Left lung (tissue), 4 donors: ENCODE measurements at regions not wholly inside any gene's neighbourhood (a gene's known extent, or its start where the extent isn't known, plus 50 kb on each side); places are given as distances from the start of the nearest gene placed in this dataset.

Source experiments
- ATAC-seq: fragments of 200-7000 bp; cut with Tn5 transposase; one replicate; pipeline ENCODE4 v1.9.1; 2020; ENCODE audit warnings: moderate library complexity
- DNase-seq, 4 donors: peaks; one replicate each; pipeline ENCODE4 v3.0.0-alpha.2; 2013 to 2020
- H3K27ac ChIP-seq, 2 donors: fragments of 200-600 bp; sonication (generic) in 1 of 2; one replicate each; pipeline versions ENCODE4 v1.5.0 to v1.8.0; 2020 to 2021
- H3K27me3 ChIP-seq, 2 donors: fragments of 200-600 bp; sonication (generic) in 1 of 2; one replicate each; pipeline versions ENCODE4 v1.5.0 to v1.8.0; 2020 to 2021
- H3K36me3 ChIP-seq, 2 donors: fragments of 200-600 bp; sonication (generic) in 1 of 2; one replicate each; pipeline versions ENCODE4 v1.5.0 to v1.8.0; 2020 to 2021
- H3K4me1 ChIP-seq, 2 donors: fragments of 200-600 bp; one replicate each; pipeline ENCODE4 v1.8.0; 2021
- H3K4me3 ChIP-seq, 2 donors: fragments of 200-600 bp; sonication (generic) in 1 of 2; one replicate each; pipeline versions ENCODE4 v1.5.0 to v1.8.0; 2020 to 2021; ENCODE audit warnings: mild to moderate bottlenecking in 1 of 2
- H3K9me3 ChIP-seq, 2 donors: fragments of 200-600 bp; sonication (generic) in 1 of 2; one replicate each; pipeline versions ENCODE4 v1.5.0 to v1.8.0; 2020 to 2021
- intact Hi-C, 2 donors: fragments of 100-400 bp; cut with DNase I; formaldehyde crosslinking; loops; one replicate each; pipeline versions ENCODE4 v1.11.2 to v1.14.2; 2022
- TF ChIP-seq, protein P1 (sequence below), 2 donors: fragments of 200-600 bp; sonication (generic) in 1 of 2; IDR thresholded peaks; one replicate each; pipeline versions ENCODE4 v1.5.0 to v1.8.0; 2021; ENCODE audit warnings: antibody characterized with exemption in 2 of 2
- donor health status: DM: no; HTN: yes; CAD: no.
- donor health status: DM: no; HTN: no; CAD: no.

DNA sequence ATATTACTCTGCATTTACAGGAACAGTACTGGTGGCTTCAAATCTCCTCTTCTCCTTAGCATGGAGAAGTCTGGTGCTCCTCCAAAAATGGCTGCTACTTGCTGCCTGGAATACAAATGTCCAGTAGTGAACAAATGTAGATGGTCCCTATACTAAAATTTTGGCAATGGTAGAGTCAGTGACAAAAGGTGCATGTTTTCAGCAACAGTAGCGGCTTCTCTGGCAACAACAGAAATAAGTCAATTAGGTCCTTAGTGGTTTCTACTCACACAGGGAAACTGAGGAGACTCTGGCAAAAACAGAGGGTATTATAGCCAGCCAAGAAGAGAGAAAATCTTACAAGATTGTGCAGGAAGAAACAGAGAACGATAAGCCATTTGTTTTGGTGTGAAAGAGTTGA is 1368.4 kb upstream of the ADGRL3 start:
- Histone ChIP-seq H3K36me3 (no peaks in the 10 kb centered on the region), H3K4me1 (no peaks in the 10 kb centered on the region), H3K4me3 (no peak overlapping the region), H3K27me3 (no peaks in the 10 kb centered on the region), H3K9me3 (no peaks in the 10 kb centered on the region), H3K27ac (no peak overlapping the region)
- DNase-seq (no peak), ATAC-seq (no peak)
- TF ChIP-seq, protein P1, sequence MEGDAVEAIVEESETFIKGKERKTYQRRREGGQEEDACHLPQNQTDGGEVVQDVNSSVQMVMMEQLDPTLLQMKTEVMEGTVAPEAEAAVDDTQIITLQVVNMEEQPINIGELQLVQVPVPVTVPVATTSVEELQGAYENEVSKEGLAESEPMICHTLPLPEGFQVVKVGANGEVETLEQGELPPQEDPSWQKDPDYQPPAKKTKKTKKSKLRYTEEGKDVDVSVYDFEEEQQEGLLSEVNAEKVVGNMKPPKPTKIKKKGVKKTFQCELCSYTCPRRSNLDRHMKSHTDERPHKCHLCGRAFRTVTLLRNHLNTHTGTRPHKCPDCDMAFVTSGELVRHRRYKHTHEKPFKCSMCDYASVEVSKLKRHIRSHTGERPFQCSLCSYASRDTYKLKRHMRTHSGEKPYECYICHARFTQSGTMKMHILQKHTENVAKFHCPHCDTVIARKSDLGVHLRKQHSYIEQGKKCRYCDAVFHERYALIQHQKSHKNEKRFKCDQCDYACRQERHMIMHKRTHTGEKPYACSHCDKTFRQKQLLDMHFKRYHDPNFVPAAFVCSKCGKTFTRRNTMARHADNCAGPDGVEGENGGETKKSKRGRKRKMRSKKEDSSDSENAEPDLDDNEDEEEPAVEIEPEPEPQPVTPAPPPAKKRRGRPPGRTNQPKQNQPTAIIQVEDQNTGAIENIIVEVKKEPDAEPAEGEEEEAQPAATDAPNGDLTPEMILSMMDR (IDR thresholded peaks at IDR 0.05), result no peak
- intact Hi-C loops, result no loop called here

DNA sequence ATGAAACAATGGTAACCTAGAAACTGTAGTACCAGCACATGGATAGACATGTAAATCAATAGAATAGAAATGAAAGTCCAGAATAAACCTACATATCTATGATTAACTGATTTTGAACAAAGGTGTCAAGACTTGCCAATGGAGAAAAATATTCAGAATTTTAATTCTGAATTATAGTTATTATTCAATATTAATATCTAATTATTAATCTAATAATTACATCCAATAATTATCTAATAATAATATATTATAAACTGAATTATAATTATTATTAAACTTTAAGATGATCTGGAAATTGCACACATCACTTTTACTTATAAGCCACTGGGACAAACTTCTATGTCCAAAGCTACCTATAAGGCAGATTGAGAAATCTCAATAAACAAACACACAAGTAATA is 1365.2 kb upstream of the ADGRL3 start:
- no peak overlapping the region for H3K4me3 ChIP-seq

DNA sequence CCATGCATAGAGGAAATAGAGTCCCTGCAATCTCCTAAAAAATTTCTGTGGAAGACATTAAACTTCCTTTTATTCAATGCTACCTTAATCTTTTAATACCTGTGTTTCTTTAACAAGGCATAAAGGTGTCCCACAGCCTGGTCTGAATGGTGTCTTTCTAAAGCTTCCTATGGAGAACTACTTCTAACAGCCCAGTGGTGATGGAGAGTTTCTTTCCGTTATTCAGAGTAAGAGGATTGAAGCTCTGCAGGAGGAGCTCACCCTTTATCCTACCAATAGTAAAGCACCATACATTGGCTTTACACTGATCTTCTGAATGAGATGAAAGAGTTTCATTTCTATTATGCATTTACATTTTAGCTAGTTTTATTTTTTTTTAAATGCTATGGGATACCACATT is 1362.4 kb upstream of the ADGRL3 start:
- Histone ChIP-seq H3K36me3 (no peaks in the 10 kb centered on the region), H3K27ac (no peak overlapping the region), H3K4me1 (no peaks in the 10 kb centered on the region), H3K27me3 (no peaks in the 10 kb centered on the region), H3K9me3 (no peaks in the 10 kb centered on the region), H3K4me3 (no peak overlapping the region)
- TF ChIP-seq, protein P1 (IDR thresholded peaks at IDR 0.05), result no peak
- DNase-seq (no peak), ATAC-seq (no peak)
- intact Hi-C loops, result no loop called here

More for the DNA sequence above, 1365.2 kb upstream of the ADGRL3 start:
- no peaks in the 10 kb centered on the region for H3K36me3 ChIP-seq
- H3K4me1 ChIP-seq, result no peaks in the 10 kb centered on the region
- intact Hi-C loops, result no loop called here
- ATAC-seq (no peak), DNase-seq (no peak)
- H3K27me3 ChIP-seq, result no peaks in the 10 kb centered on the region
- no peaks in the 10 kb centered on the region for H3K9me3 ChIP-seq
- H3K27ac ChIP-seq, result no peak overlapping the region
- TF ChIP-seq, protein P1 (IDR thresholded peaks at IDR 0.05), result no peak

DNA sequence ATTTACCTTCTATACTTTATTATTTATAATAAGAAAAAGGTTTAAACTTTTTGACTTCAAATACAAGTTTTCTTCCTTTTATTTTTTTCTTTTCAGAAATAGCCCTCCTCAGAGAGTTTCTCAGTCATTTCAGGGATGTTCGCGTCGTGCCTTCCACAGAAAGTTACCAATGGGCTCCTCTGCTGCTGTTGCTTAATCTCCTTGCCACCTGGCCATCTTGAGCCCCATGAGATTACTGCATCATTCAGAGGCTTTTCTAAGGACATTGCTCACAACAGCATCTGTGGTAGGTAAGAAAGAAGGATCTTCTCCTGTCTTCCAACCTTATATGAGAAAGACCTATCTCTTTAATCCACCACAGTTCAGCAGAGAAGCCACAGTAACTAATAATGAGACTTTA is 1361.9 kb upstream of the ADGRL3 start:
- H3K4me1 ChIP-seq, result no peaks in the 10 kb centered on the region

DNA sequence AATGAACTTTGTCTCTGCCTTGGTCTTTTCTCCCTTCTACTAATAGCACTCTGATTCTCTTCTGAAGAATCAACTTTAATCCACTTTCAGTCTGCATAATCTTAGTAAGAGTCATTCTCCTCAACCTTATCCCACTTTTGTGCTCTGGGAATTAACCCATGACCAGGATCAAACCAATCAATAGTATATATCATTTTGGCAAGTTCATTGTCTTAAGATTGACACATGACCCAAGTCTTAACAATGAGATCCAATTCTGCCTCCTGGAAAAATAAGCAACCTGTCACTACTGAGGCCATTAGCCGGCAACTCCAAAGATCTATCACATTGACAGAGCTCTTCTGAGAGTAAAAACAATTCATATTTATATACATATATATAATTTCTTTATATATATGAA is 1358.4 kb upstream of the ADGRL3 start:
- TF ChIP-seq, protein P1 (IDR thresholded peaks at IDR 0.05), result no peak
- no peaks in the 10 kb centered on the region for H3K4me1 ChIP-seq
- H3K4me3 ChIP-seq, result no peak overlapping the region
- no peaks in the 10 kb centered on the region for H3K36me3 ChIP-seq
- peaks cover 0 to 3% of the 10 kb centered on the region in 2 donors for H3K9me3 ChIP-seq
- DNase-seq (no peak), ATAC-seq (no peak)
- no peaks in the 10 kb centered on the region for H3K27me3 ChIP-seq
- H3K27ac ChIP-seq, result no peak overlapping the region
- intact Hi-C loops, result no loop called here

More for the DNA sequence above, 1361.9 kb upstream of the ADGRL3 start:
- ATAC-seq (no peak), DNase-seq (no peak)
- intact Hi-C loops, result no loop called here
- no peaks in the 10 kb centered on the region for H3K9me3 ChIP-seq
- H3K27me3 ChIP-seq, result no peaks in the 10 kb centered on the region
- no peak overlapping the region for H3K27ac ChIP-seq
- no peak overlapping the region for H3K4me3 ChIP-seq
- no peaks in the 10 kb centered on the region for H3K36me3 ChIP-seq
- TF ChIP-seq, protein P1 (IDR thresholded peaks at IDR 0.05), result no peak
